HG03280 (cell line): ENCODE measurements at regions not wholly inside any gene's neighbourhood (a gene's known extent, or its start where the extent isn't known, plus 50 kb on each side); places are given as distances from the start of the nearest gene placed in this dataset.
A peak's percentile ranks its signal among the peaks of the same experiment; 100 is the strongest.

Experiments
- ATAC-seq: cut with Tn5 transposase; IDR thresholded peaks from one replicate; pipeline ENCODE4 v1.9.1; 2021; ENCODE audit warnings: mild to moderate bottlenecking, moderate library complexity; ENCODE audit not compliant: unreplicated experiment

DNA sequence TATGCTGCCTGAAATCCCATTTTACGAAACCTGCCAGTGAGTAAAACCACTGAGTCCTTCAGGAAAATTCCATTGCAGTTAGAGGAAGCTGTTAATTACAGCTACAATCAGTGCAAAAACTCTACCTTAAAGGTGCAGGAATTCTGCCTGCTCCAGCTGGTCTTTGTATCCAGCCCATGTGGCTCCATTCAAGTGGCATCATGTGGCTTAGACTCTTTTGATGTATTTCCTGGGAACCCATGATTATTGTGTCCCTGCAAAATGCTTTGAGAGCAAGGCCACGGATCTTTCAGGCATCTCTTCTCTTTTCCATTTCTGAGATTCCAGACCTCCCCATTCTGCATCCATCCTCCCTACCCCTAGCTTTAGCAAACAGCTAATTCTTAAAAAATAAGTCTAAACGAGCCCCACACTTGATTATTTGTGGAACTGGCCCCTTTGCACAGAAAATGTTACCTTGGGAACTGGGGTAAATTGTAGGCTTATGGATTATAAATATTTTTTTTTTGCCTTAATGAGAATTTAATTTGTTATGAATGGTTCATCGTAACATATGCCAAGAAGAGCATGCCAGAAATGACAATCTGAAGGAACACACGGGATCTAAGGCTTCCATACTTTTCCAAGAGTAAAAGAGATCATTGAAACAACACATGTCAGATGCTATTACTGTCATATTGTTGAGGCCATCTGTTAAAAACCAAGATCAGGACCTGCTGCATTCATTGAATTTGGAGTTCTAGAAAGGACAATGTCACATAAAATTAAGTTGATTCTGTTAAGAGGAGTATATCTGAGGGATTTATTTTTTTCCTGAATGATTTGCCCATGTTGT lies 144.6 kb downstream of the TPH2 start:
- no peak for ATAC-seq

DNA sequence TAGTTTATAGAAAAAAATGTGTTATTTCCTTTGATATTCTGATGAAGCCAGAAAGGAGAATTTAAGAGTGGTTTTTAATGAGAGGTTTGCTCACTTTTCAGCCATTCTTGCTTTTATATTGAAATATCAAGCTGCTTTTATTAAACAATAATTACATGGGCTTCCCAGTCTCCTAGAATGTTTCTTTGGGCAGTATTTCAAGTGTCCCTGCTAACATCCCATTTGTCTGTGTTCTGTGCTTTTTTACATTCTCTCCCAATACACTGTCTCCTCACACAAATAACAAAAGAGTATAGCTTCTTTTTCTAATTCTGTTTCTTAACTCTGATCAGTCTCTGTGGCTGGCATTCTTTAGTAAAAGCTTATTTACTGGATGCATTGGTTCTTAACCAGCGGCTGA lies 145.4 kb downstream of the TPH2 start:
- no peak for ATAC-seq

DNA sequence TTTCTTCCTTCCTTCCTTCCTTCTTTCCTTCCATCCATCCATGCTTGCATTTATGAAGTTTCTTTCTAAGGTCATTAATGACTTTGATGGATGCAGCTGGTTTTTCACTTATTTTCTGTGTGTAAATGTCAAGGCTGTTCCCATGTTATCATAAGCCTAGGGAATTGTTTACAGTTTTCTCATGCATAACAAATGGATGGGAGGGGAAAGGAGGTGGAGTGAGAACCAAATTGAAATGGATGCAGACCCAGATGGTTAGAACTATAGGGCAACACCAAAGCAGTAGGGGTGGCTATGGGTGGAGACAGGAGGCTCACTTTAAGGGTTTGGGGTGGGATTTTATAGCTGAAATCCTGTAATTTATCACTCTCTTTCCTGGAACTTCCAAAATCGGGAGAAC lies 146.2 kb downstream of the TPH2 start:
- no peak for ATAC-seq

DNA sequence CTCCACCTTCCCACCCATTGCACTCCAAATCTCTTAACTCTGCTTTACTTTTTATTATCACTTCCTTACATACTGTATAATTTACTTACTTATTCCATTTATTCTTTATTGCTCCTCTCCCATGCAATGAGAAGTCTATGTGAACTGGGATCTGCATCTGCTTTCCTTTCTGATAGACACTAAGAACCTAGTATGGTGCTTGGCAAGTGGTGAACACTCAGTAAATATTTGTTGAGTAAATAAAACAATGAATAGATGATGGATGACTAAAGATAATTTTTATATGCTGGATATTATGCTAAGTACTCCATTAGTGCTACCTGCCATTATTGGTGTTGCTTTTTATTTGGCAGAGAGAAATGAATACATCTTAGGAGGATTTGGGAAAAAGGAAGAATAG lies 151.0 kb downstream of the TPH2 start:
- no peak for ATAC-seq

DNA sequence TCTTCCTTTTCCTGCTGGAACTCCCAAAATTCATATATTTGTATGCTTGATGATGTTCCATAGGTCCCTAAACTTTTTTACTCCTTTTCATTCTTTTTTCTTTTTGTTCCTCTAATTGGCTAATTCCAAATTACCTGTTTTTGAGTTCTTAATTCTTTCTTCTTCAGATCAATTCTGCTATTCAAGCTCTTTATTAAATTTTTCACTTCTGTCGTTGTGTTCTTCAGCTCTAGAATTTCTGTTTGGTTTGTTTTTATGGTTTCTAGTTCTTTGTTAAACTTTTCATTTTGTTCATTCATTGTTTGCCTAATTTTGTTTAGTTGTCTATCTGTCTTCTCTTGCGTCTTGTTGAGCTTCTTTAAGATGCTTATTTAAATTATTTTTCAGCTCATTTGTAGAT lies 154.8 kb downstream of the TPH2 start:
- no peak for ATAC-seq

DNA sequence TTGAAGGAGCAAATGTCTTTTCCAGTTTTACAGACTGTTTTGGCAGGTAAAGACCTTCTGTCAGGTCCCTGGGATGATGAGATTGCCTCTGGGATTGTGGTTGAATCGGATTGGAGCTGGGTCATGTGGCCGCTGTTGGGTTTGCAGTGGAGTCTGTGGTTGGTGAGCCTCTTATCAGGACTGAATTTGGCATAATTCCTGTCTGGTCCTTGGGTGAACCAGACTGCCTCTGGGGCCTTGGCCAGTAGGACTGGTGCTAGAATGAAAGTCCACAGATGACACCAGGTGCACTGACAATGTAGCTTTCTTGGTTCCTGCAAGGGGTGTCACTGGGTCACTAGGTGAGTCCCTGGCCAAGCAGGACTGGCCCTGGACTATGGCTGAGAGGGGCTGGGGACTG lies 155.3 kb downstream of the TPH2 start:
- ATAC-seq = no peak

DNA sequence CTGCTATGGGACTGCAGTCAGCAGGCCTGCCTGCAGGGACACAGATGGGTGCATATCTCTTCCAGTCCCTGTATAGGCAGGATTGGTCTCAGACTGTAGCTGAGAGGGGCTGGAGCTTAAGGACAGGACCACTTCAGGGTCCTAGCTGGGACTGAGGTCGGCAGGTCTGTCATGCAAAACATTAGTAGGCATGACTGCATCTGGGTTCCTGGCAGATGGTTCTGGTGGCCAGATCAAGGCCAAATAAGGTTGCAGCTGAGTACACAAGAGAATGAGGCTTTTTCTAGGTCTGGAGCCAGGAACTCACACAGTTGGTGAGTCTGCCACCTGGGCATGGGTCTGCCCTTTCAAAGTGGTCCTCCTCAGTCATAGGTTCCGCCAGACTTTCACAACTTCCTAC lies 155.8 kb downstream of the TPH2 start:
- ATAC-seq = no peak

DNA sequence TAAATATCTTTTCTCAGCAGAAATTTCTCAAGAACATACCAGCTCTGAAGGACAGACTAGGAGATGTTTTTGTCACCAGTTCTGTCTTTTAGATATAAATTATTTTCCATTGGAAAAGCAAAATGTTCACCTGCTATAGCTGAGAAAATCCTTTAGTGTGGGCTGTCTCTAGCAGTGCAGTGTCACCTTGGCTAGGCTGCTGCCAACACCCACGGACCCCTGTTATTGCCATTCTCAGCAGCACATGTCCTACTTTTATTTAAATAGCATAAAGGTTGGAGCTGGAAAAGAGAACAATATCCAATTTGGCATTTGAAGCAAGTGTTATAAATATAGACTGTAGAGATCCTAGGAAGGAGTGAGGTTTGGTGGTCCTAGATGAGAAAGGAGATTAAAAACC lies 156.4 kb downstream of the TPH2 start:
- ATAC-seq = no peak

DNA sequence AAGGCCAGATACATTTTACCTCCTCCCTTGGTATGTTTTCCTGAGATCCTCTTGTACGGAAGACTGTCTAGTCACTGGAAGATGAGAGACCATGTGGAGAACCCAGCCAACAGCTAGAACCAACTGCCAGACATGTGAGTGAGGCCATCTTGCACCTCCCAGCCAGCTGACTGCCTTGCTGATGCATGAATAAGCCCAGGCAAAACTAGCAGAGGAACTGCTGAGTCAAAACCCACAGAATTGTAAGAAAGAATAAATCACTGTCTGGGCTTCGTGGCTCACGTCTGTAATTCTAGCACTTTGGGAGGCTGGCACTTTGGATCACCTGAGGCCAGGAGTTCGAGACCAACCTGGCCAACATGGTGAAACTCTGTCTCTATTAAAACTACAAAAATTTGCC lies 160.0 kb downstream of the TPH2 start:
- no peak for ATAC-seq

DNA sequence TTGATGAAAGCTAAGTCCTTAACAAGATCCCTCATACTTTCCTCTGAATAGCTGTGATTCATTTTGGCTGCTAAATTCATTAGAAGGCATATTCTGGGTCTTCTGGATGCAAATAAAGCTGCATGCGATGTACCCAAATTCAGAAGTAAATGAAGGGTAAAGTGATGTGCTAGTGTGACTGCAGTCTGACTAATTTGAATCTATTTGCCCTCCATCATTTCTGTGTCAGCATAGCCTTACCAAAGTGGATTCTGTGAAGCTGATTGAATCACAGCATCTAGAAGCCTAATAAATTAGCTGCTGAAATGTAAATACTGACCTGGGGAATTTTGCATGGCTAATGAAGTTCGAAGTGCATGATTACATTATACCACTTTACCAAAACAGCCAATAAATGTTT lies 162.2 kb downstream of the TPH2 start:
- no peak for ATAC-seq

DNA sequence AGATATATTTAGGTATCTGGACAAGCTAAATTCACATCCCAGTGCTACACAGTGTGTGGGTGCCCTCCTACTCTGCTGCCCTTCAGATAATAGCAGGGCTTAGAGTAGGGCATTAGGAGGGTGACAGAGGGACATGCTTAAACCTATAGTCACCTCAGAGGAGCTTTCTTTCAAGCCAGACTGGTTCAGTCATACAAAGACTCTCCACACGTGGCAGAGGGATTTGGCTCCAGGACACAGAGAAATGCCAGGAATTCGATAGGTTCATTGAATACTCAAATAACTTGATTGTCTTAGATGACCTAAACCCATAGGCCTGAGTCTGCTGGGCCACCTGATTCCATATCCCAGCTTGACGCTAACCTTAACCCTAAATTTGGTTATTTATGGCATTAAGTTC lies 163.5 kb downstream of the TPH2 start:
- ATAC-seq = no peak

DNA sequence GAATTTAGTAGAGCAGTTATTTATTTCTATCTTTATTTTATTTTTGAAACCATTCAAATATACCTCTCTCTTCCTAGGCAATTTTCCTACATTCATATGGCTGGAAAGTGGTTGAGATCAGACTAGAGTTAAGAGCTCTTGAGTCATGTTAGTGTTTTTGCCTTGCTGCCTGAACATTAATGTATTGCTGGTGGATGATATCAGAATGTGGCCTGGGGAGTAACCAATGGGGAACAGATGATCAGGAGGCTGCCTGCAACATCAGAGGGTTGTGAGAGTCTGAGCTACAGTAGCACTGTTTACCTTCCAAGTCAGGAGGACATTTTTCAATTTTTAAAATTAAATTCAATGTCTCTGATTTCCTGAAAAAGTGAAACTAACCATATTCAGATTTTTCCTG lies 166.3 kb upstream of the TRHDE start:
- no peak for ATAC-seq

DNA sequence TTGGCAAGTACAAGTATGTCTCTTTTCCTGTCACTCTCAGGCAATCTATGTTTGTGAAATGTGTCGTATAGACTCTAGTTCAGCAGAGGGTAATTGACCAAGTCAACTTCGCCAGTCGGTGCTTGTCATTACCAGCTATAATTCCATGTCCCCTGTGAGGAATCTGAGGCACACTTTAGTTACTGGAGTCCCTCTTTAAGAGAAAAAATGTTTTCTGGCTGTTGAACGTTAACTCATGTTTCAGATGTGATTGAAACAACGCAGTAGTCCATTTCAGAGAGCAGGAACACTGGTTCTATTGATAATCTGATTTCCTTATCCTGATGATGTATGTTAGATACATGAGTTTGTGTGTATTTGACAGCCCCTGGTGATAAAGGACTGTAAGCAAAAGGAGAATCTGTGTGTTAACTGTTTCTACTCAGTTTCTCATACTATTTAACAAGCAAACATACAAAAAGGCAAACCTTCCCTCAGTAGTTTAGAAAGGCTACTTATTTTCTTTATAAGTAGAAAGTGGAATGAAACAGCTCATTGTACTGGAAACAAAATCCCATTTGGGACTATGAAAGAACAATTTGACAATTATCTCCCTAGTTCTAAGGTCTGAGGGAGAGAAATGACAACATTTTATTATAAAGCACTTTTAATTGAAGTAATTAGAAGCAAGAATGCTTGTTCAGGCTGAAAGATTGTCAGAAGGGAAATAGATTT lies 161.1 kb upstream of the TRHDE start:
- no peak for ATAC-seq

DNA sequence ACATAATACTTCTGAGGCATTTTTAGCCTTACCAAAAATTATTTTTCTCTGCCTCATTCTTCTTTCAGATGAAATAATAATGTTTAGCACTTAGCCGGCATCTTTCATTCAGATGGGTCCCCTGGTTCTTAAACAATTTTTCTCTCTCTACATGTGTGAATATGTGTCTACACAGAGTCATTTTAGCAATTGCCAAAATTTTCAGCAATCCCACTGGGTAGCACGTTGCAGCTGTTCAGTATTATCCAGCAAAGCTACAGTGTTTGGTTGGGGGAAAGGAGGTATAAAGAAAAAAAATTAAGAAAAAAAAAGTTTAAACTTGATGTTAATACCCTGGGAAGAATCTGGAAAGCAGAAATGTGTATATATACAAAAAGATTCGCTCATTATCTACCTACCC lies 160.5 kb upstream of the TRHDE start:
- ATAC-seq = no peak

DNA sequence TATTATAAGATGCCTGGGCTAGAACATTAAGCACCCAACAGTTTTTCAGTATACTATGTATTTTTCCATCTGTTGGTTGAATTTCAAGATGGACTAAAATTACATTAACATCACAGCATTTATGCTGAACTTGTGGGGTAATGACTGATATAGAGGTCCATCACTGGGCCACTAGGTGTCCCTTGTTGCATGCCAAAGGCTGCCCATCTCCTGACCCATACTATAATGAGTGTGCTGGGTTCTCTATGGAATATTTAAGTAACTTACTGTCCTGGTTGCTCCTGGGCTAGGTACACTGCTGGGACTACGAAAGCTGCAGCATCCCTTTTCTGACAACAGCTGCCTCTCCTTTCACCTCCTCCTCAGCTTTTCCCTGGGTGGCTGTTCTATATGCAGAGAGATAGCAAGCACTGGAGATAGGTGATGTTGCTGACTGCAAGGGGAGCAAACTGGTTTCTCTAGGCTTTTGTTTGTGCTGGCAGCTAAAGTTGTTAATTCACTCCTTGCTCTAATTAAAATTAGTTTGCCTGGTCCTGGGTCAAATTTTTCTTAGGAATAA lies 138.6 kb upstream of the TRHDE start:
- ATAC-seq = no peak

DNA sequence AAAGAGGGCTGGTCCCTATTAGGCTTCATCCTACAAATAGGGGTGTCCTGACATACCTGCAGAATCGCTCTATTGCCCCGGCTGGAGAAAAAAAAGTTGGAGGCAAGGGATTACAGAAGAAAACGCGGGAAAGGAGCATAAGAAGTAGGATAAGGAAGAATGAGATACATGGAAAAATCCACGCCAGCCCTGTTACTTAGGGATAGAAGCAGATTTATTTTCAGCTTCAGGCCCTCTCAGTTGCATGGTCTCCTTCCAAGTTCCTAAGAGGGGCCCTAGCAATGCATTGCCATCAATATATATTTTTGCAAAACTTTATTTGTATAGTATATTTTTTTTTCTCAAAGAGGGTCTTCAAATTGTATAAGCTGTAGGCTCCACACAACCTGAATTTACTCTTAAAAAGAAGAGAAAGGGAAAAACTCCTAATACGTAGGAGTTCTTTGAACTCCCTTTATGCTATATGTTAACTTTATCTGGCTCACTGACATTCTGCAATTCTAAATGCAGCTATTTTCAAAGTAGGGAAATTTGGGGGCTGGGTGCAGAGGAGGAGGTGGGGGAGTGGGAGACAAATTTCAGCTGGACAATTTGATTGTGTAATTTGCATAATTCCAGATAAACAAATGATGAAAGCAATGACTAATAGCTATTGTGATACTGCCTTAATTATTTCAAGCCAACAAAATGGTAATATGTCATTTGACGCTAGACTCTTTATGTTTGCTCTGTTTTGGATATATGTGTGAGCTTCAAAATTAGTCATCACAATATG lies 137.7 kb upstream of the TRHDE start:
- ATAC-seq = no peak

DNA sequence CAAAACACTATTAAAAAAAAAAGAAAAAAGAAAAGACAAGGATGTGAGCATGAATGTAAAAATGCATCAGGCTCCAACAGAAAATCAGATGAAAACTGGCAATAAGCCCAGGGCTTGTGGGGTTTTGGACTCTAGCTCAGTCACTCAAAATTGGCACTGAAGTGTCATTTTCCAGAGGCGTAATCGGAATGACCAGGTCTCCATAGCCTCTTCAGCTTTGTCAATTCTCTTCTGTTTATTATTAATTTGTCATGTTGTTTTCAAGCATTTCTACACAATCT lies 137.2 kb upstream of the TRHDE start:
- no peak for ATAC-seq

DNA sequence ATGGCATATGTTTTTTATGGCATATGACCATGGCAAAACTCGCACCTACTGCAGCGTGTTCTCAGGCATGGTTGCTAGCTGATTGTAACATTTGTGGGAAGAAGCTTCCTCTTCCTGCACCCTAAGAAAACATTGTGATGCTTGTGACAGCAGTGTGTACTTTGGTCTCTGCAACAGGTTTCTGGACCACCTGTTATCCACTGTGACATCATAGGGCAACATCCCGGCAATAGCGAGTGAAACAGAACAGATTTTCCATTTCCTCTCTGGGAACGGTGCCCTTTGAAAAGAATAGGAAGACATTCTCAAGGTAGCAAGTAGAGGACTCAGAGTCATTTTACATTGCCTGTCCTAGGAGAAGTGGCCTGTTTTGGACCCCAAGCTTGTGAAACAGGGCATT lies 135.4 kb upstream of the TRHDE start:
- ATAC-seq = no peak

DNA sequence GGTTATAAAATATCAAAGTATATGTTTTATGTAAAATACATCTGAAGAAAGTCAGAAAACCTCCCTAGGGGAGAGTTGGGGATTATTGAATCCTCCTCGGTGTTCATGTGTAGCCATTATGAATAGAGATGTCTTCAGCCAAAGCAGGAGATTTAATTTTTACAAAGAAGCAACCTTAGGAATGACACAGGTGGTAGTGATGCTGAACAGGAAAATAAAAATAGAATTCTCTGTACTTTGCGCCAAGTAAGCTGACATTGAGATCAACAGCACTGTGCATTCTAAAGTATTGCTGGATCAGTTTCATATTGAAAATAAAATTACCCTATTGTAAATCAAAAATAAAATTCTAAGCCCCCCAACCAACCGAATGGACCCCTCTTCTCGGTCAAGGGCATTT lies 132.8 kb upstream of the TRHDE start:
- no peak for ATAC-seq

DNA sequence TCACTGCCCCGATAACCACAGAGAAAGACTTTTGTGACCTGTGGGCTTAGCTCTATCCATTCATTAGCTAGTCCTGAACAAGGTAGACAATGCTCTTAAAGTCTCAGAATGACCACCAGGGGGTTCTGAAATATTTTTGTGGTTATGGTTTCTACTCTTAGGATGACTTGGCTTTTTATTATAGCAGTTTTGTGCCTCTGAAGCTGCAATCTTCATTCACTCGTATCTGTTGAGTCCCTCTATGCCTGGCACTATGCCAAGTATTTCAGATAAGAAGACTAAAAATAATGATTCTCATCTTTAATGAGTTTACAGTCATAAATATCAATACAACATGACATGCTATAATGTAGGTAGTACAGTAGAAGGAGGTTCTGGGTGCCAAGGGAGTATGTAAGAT lies 130.8 kb upstream of the TRHDE start:
- ATAC-seq = peak; percentile 96

DNA sequence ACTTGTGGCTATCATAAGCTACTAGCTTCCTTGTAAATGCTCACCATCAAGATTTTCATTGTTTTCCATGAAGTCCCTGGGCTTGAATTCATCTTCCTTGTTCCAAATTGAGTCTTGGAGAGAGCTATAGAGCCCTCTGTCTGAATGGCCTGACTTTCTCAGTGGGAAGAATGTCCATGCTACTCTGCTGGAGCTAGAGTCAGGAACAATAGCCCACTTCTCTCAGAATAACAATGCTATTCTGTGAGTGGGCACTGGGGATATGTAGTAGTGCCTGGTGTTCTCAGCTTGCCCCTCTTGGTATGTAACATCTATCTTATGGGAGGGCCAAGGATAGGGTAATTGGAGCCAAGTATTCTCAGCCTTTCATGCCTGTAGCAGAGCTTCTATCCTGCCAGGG lies 127.6 kb upstream of the TRHDE start:
- ATAC-seq = no peak

DNA sequence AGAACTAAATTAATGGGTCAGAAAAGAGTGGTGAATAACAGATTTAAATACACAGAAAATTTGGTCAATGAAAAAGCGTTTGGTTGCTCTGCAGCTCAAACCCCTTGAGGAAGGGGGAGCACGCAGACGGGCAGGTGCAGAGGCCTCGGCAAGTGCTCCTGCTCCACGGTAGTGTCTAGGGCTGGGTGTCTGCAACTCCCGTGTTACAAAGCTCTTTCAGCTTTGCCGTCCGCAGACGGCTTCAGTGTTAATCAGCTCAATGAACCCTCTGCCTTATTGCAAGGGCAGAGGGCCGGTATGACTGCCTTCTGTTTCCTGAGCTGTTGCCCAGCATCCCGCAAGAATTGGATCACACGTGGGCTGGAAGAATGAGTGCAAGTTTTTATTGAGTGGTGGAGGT lies 125.7 kb upstream of the TRHDE start:
- no peak for ATAC-seq
